VCaP (cell line): ENCODE measurements at regions not wholly inside any gene's neighbourhood (a gene's known extent, or its start where the extent isn't known, plus 50 kb on each side); places are given as distances from the start of the nearest gene placed in this dataset.

Source experiments
- H3K27ac ChIP-seq: fragments of 450-650 bp; 2 replicates; pipeline ENCODE4 v1.5.1; 2017
- CTCF ChIP-seq: fragments of 450-650 bp; conservative IDR thresholded peaks from 2 replicates; pipeline ENCODE4 v1.5.1; 2017; ENCODE audit warnings: mild to moderate bottlenecking, moderate library complexity

DNA sequence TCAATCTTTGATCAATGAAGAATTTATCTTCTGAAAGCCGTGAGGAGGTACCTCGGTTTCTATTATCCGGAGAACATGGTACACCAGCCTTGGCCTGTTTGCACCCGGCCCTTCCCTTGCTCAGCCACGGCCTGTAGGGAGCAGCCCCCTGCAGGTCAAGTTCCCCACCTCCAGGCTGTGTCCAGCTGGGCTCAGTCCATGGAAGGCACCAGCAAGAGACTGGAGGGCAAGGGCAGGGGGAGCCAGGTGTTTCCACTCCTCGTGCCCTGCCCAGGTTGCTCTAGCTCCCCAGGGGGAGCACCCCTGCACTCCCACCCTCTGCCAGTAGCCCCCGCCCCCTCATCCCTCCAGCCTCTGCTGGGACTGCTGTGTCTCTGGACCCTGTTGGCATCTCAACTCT, 87.3 kb upstream of the ADAMTS2 start:
- no peak for TF ChIP-seq CTCF
- H3K27ac ChIP-seq, result no peak overlapping the region

- TF ChIP-seq CTCF, result no peak
These were observed 86.1 kb upstream of the ADAMTS2 start for GRCh38 chr5:179431221-179431824.

GRCh38 chr5:179430193-179431175, 85.2 kb upstream of the ADAMTS2 start:
- no peak overlapping the region for H3K27ac ChIP-seq
- no peak for TF ChIP-seq CTCF

More at GRCh38 chr5:179431221-179431824, 86.1 kb upstream of the ADAMTS2 start:
- H3K27ac ChIP-seq, result no peak overlapping the region

DNA sequence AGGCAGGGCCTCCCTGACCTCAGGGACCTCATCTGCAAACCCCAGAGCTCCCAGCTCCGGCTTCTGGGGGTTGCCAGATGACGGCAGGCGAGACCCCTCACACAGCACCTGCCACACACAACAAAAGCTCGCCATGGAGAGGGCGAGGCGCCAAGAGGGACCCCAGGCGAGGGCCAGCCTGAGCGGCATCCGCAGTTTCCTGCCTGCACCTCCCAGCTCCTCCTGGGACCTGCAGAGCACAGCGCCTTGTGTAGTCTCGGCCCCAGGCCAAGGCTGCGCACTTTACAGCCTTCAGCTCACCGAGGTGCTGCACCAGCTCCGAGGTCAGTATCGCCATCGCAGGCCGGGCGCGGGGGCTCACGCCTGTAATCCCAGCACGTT, 82.4 kb upstream of the ADAMTS2 start:
- H3K27ac ChIP-seq, result no peak overlapping the region
- no peak for TF ChIP-seq CTCF

DNA sequence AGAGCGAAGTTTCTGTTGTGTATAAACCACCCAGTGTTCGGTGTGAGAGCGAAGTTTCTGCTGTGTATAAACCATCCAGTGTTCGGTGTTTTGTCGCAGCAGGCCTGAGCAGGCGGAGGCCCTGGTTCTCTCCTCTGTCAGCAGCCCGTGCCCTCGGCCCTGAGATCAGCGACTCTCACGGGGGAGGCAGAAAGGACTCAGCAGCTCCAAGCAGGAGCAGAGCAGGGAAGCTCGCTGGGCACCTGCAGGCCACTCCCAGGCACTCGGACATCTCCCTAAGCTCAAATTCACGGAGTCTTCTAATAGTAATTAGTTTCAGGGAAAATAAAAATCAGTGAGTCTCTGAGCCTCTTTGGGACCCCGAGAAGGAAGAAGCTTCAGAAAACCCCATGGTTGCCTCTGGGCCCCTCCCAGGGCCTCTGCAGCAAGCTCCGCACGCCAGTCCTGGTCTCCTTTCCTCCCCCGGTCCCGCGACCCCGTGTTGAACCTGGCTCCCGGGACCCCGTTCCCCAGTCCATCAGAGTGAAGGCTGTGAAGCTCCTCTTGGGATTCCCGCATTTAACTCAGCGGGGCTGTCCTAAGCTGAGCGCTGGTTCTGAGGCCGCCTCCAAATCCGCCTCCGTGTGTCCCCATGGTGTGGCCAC, 81.9 kb upstream of the ADAMTS2 start:
- TF ChIP-seq CTCF, result no peak
- H3K27ac ChIP-seq, result no peak overlapping the region

DNA sequence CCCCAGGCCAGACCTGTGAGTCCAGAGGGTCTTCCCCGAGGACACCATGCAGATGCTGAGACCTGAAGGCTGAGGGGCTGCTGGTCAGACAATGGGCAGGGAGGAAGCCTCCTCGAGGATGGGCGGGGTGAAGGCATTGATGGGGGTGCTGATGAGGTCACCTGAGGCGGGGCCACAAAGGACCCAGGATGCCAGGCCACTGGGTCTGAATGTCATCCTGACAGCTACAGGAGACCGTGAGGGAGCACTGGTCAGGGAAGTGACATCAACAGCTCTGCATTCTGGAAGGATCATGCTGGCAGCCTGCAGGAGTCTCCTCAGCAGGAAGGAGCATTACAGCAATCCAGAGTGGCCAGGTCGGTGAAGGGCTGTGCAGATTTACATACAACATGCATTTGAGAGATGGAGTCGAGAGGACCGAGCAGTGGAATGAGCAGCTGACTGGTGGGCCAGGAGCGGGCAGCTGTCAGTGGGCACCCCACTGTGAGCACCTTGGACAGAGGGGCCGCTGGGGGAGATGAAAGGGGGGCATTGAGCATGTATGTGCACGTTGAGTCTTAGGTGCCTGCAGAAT, 77.7 kb upstream of the ADAMTS2 start:
- TF ChIP-seq CTCF, result no peak
- no peak overlapping the region for H3K27ac ChIP-seq
